GM21825 (cell line): ENCODE measurements at regions not wholly inside any gene's neighbourhood (a gene's known extent, or its start where the extent isn't known, plus 50 kb on each side); places are given as distances from the start of the nearest gene placed in this dataset.

Source experiments
- ATAC-seq: cut with Tn5 transposase; IDR thresholded peaks from one replicate; pipeline ENCODE4 v1.9.1; 2021; ENCODE audit warnings: mild to moderate bottlenecking, moderate library complexity; ENCODE audit not compliant: unreplicated experiment

DNA sequence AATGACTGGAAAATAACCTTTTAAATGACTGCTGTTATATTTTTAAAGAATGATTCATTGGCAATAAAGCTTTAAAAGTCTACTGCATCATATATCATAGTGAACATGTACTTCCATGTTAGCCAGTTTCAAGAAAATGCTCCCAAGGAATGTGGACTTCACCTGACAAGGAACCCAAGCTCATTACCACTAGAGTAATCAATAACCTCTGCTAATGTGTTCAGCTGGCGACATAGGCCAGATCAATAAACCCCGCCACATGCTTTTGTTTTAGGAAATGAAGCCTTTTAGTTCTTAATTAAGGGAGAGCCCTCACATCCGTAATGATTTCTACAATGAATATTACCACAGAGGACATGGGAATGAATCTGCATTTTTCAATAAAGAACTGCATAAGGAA, 1219.9 kb upstream of the CNTN5 start:
- no peak for ATAC-seq

DNA sequence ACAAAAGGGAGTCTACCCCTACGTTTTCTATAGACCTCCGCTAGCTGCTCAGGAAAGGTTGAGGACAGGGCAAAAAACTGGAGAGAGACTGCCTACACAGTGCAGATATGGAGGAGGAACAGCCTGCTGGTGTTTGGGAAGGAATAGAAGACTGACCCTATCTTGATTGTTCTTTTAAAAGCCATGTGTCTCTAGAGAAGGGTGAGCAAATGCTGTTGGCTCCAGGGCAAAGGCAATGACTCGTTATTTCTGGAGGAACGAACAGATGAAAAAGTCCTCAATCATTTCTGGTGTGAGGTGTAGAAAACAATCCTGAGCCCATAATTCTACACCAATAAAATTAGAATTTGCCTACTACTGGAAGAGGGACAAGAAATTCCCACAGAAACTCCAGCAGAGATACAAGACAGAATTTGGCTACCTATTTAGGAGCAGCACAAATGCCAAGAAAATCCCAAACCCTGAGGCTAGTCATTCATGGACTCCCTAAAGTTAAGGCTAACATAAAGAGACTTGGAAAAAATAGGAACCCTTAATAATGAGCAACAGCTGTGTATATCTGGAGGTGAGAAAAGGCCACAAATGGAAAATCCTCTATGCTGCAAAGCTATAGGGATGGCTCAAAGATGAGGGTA, 1206.3 kb upstream of the CNTN5 start:
- no peak for ATAC-seq

DNA sequence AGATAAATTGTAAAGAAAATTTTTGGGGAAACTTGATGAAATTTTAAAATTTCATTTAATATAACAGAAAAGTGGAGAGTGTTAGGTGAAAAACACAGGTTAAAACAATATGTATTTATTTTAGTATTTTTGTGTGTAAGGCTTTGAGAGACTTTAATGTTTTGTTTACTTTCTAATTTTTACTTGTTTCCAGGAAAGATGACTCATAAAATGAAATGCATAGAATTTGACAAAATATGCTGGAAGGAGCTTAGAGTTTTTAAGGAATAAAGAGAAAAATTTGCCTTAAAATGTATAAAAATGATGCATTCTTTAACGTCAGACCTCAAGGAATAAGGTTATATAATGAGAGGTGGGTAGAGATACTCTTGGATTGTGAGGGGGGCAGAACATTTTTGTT, 1205.1 kb upstream of the CNTN5 start:
- ATAC-seq: no peak

DNA sequence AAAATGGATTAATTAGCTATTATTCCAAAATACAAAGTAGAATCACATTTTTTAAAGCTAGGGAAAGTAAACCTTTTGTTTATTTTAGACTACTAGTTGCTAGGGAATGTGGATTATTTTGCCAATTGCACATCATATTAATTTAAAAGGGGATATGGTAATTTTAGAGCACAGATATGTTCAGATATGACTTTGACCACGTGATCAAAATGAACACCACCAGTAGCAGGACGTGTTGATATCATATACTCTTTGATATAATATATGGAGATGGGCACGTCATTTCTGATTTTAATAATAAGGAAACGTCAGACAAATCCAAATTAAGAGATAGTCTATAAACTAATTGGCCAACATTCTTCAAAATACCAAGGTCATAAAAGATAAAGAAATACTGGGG, 1188.3 kb upstream of the CNTN5 start:
- no peak for ATAC-seq

DNA sequence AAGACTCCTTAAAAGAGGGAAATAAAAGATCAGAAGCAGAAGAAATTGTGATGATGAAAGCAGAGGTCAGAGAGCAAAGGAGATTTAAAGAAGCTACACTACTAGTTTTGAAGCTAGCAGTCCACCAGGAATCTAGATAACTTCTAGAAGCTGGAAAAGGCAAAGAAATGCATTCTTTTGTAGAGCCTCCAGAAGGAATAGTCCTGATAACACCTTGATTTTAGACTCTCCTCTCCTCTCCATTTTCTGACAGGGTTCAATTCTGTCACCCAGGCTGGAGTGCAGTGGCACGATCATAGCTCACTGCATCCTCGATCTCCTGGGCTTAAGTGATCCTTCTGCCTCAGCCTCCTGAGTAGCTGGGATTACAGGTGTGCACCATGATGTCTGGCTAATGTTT, 1187.3 kb upstream of the CNTN5 start:
- no peak for ATAC-seq

DNA sequence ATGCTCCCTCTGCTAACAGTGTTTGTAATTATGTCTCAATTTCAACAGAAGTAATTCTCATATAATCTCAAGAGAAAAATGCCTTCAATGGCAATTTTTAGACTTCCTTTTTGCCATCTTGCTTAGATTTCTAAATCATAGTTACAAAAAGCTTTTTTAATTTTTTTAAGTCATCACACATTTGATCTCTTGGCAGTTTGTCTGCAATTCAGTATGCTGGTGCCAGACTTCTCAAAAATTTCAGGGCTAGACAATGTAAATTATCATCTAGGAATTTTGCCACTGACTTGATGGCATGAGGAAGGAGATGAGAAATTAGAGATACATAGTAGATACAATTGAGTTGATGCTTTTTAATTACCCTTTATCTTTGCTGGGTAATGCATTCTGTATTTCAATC, 1176.7 kb upstream of the CNTN5 start:
- no peak for ATAC-seq

DNA sequence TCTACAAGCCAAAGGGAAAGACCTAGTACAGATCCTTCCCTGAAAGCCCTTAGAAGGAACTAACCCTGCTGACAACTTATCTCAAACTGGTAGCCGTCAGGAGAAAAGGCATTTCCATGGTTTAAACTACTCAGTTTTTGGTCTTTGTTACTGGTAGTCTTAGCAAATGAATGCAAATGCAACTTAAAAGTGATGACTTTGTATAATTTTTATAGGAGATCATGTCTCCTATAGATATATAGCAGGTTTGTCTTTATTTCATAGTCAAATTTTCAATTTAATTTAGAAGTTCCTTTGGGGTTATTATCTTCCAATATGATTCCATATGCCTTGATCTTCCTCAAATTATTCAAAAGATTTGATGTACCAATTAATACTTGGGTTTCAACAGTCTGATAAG, 1173.0 kb upstream of the CNTN5 start:
- ATAC-seq: no peak

DNA sequence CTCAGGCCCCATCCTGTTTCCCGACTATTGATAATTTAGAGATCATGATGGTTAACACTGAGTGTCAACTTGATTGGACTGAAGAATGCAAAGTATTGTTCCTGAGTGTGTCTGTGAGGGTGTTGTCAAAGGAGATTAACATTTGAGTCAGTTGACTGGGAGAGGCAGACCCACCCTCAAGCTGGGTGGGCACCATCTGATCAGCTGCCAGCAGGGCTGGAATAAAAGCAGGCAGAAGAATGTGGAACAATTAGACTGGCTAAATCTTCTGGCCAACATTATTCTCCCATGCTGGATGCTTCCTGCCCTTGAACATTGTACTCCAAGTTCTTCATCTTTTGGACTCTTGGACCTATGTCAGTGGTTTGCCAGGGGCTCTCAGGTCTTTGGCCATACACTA, 1170.0 kb upstream of the CNTN5 start:
- no peak for ATAC-seq

DNA sequence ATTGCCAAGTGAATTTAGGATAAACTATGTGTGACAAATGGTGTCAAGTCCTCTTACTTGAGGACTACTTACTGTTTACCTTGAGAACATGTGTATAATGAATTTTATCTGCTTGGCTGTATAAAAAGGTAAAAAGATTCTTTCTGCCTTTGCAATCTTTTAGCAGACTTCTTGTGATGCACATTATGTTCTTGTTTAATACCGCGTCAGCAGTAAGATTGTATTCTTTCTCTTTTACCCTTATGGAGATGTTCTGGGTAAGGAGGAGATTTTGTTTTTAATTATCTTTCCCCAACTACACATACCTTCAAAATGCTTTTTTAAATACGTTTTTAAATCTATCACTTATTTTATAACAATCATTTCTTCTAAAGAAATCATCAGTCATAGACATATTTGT, 1166.4 kb upstream of the CNTN5 start:
- no peak for ATAC-seq

DNA sequence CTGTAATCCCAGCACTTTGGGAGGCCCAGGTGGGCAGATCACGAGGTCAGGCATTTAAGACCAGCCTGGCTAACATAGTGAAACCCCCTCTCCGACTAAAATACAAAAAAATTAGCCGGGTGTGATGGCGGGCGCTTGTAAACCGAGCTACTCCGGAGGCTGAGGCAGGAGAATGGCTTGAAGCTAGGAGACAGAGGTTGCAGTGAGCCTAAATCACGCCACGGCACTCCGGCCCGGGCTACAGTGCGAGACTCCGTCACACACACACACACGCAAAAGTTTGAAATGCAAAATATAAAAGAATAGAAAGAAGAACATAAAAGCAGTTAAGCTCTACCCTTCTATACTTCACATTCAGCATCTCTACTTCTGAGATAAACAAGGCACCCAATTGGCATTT, 1165.9 kb upstream of the CNTN5 start:
- no peak for ATAC-seq

DNA sequence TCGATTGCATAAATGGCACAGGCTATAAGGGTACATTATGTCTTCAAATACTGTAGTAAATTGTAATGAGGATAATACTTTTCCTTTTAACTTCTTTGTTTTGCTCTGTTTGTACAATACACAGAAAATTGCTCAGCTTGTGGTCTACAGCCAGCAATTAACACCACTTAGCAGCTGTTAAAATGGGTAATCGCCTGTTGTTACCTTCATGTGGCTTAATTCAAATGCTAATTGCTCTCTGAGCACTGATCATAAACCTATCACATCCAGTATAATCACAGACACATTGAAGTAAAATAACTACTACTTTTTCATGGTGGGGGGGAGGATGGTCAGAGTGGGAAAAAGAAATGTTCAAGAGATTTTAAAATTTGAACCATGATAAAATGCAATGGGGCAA, 1164.1 kb upstream of the CNTN5 start:
- ATAC-seq: no peak

DNA sequence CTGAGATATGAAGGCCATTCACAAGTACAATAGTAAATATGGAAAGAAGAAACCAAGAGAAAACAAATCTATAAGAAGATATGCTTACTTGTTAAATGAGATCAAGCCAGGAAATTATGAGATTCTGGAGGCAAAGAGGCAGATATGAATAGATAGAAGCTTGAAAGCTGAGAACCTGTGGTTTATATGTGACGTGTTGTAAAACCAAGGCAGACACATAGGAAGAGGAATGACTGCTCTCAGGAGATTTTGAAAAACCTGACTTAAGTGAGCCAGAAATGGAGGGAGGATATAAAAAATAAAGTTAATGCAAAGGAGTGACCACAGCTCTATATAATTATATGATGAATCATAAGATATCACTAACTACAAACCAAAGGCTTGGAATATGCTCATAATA, 1160.5 kb upstream of the CNTN5 start:
- ATAC-seq: no peak

DNA sequence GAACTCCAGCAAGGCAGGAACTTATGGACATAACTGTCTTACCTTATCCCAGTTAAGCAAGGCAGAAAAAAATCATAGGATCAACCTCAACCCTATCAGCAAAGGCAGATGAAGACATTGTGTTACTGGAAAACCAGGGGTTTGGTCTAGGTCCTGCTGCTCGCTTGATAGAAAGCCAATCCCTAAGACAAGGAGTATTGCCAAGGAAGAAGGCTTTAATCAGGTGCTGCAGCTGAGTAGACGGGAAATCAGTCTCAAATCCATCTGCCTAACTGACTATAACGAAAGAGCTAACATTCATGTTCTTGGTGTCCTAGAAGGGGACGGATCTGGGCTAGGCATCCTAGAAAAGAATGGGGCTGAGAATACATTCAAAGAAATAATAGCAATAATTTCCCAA, 1158.7 kb upstream of the CNTN5 start:
- ATAC-seq: no peak

DNA sequence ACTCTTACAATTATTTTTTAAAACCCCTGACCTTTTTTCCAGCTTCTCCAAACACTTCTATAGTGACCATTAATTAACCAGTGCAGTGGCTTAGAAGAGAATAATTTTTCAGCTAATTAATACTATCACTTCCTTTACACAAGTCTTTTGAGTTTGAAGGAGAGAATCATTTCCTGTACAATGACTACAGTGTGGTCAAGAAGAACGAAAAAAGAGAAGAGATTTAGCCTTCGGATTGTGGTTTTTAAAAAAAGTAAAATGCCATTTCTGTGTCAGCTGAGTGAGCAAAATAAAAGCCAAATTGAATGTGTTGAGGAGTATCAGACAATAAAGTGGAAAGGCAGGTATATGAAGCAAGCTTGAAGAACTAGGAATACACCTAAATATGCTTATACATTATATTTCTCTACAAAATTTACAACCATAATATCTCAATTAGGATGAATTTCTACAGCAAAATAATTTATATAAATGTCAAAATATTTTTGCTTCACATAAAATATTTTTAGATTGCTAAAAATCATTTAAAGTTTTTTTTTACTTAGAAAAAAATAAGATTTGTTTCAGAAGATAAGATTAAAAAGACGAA, 1155.2 kb upstream of the CNTN5 start:
- ATAC-seq: no peak

DNA sequence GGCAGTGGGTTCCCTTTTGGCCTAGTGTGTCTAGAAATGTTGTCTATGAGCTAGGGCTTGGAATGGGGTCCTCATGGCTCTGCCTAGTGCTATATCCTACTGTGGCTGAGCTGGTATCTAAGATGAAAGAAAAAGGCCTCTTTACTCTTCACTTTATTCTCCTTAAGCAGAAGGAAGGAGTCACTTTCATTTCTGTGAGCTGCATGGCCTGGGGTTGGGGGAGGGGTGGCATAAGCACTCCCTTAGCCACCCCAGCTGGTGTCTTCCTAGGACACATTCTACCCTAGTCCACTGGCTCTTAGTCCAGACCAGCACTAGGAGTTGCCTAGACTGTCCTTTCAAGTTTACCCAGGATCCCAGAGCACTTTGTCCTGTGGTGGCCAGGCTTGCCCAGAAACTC, 1148.9 kb upstream of the CNTN5 start:
- no peak for ATAC-seq

DNA sequence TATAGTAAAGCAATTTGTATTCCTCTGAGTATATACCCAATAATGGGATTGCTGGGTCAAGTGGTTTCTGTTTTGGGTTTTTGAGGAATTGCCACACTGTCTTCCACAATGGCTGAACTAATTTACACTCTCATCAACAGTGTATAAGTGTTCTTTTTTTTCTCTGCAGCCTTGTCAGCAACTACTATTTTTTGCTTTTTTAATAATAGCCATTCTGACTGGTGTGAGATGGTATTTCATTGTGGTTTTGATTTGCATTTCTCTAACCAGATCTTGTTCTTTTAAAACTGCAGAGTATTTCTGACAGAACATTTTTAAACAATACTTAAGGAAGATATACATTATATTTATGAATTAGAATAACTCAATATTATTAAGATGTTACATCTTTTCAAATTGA, 1140.5 kb upstream of the CNTN5 start:
- no peak for ATAC-seq

DNA sequence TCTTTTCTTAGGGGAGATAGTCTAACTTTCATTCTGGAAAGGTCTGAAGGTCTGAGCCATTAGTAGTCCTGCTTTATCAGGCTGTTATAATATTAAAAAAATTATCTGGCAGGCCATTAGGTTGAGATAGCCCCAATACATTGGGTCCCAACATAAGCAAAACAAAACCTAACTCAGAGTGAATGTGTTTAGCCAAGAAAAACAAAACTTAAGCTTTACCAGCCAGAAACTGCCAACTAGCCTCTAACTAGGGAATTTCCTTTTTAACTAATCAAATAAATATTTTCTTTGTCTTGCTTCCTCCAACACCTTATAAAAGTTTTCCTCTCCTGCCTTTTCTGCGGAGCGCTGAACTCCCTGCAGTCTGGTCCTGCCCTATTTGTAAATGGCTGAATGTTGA, 1137.7 kb upstream of the CNTN5 start:
- no peak for ATAC-seq

DNA sequence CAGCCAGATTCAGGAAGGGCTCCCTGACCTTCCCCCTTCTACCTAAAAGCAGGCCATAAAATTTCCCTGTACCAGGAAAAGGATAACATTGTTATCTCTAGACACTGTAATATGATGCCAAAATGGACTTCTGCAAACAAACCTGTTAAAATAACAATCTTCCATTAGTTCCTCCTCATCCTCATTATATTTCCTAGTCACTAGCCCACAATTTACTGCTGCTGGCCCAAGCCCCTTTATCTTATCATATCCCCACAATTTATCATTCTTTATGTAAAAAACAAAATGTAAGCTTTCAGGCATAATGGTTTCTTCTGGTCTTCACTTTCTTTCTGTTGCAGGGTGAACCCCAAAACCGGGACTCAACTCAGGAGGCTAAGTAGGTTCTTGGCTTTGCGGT, 1132.1 kb upstream of the CNTN5 start:
- no peak for ATAC-seq

DNA sequence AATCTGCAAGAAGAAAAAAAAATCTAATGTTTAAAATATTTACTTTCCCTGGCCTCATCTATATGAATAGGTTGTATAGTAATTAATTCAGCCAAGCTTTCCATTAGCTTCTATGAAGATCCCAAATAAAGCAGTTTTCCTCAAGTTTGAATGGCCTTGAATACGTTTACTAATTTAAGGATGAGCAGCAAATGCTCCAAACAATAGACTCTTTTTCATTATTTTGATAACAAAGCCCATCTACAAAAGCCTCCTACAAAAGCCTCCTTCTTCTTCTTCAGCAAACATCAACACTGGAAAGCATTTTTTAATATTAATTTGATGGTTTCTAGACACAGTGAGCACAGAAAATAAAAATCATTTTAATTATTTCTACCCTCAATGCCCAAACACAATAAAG, 1130.3 kb upstream of the CNTN5 start:
- ATAC-seq: no peak

DNA sequence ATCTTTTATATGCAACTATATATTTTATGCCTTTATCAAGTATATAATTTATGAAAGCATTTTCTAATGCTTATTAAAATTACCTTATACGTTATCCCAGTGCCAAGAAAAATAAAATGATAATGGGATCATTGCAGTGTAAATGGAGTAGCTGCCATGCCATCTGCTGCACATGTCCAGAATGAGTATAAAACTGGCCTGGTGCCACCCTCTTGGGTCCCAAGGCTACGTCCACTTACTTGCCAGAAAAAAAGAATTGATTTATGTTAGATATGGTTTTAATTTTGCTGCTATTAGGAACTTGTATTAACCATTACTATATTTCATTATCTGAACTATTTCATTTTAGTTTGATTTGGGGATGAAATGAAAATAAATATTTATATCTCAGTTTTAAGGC, 1127.1 kb upstream of the CNTN5 start:
- no peak for ATAC-seq

DNA sequence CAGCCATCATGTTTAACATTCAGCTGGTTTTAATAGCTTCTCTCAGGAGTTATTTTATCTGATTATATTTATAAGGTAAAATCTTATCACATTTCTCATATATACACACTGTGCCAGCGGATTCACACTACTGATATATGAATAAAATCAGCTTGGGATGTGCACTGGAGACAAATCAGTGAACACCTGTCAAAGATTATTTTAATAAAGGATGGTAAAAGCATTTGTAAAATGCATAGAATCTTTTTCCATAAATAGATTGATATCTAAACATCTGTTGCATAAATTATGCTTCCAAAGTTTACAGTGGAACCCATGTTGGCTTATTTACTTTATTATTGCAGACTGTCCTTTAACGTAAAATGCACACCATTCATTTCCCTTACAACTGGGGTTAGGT, 1125.8 kb upstream of the CNTN5 start:
- ATAC-seq: no peak

DNA sequence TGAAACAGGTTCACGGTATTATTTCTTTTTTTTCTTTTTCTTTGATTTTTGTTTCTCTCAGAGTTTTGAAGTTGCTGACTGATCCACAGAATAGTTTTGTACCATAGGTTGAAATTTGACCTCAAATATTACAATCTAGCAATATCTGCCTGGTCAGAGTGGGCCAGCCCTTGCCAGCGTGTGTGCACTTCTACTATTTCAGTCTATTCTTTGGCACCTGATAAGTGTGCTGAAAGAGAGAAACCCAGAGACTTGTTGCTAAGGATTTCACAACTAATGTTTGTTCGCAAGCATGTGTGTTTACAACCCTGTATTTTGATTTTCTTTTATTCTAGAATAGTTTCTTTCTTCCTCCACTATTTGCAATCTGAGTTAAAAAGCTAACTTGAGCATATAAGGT, 1125.2 kb upstream of the CNTN5 start:
- ATAC-seq: no peak

DNA sequence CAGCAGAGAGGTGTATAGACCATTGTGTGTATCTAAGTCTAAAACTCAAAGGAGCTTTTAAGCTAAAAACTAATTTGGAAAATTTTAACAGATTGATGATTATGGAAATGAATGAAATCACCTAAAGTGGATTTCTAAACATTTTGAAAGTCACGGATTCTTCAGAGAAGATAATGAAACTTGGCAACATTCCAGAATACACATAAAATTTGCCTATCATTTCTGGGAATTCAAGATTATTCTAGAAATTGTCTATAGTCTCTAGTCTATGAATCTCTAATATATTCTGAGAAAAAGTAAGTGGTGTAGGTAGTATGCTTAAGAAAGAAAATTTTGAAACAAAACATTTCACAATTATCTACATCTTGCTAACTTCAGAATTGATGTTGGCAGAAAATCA, 1117.9 kb upstream of the CNTN5 start:
- ATAC-seq: no peak
